AG09319 (cell line): ENCODE measurements at regions not wholly inside any gene's neighbourhood (a gene's known extent, or its start where the extent isn't known, plus 50 kb on each side); places are given as distances from the start of the nearest gene placed in this dataset.

Source experiments
- DNase-seq: peaks from one replicate; pipeline ENCODE4 v3.0.0-alpha.2; 2010; ENCODE audit warnings: low read depth; ENCODE audit errors: extremely low read depth
- TF ChIP-seq, protein P1 (sequence below): IDR thresholded peaks from 2 replicates; pipeline ENCODE4 v1.5.1; 2011; ENCODE audit warnings: low read depth, mild to moderate bottlenecking, inconsistent platforms, low read length, moderate library complexity

DNA sequence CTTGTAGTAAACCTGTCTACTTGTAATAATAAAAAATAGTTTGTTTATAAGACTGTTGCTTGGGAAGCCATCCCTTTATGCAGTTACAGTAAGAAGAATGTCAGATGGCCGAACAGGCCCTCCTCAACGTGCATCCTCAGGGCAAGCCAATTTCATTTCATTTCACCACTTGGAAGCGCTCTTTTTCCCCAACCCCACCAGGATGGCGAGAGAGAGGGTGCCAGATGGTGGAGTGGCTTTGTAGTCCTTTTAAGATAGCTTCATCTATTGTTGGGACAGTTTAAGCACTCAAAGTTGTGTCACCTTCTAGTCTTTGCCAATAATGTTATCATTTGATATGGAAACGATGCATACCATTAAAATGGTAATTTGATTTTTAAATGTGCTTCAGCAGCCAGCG, 356.3 kb upstream of the CAMK1G start:
- no peak for DNase-seq
- TF ChIP-seq, protein P1, sequence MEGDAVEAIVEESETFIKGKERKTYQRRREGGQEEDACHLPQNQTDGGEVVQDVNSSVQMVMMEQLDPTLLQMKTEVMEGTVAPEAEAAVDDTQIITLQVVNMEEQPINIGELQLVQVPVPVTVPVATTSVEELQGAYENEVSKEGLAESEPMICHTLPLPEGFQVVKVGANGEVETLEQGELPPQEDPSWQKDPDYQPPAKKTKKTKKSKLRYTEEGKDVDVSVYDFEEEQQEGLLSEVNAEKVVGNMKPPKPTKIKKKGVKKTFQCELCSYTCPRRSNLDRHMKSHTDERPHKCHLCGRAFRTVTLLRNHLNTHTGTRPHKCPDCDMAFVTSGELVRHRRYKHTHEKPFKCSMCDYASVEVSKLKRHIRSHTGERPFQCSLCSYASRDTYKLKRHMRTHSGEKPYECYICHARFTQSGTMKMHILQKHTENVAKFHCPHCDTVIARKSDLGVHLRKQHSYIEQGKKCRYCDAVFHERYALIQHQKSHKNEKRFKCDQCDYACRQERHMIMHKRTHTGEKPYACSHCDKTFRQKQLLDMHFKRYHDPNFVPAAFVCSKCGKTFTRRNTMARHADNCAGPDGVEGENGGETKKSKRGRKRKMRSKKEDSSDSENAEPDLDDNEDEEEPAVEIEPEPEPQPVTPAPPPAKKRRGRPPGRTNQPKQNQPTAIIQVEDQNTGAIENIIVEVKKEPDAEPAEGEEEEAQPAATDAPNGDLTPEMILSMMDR, result no peak

DNA sequence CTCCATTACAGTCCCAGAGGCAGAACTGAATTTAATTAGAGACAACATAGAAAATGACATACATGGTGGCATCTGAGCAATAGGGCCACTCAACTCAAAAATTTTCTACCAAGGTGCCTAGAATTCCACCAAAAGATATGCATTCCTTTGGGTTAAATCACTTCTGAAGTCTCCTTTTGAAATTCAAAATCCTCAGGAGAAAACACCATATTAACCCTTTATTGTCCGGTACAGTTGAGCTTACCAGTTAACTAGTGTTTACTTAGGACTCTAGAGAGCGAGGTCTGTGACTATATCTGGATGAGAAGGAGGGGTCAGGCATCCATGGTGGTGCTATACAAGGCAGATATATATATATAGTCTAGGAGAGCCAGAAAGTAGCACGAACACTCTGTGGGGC, 355.6 kb upstream of the CAMK1G start:
- TF ChIP-seq, protein P1, result no peak
- no peak for DNase-seq

DNA sequence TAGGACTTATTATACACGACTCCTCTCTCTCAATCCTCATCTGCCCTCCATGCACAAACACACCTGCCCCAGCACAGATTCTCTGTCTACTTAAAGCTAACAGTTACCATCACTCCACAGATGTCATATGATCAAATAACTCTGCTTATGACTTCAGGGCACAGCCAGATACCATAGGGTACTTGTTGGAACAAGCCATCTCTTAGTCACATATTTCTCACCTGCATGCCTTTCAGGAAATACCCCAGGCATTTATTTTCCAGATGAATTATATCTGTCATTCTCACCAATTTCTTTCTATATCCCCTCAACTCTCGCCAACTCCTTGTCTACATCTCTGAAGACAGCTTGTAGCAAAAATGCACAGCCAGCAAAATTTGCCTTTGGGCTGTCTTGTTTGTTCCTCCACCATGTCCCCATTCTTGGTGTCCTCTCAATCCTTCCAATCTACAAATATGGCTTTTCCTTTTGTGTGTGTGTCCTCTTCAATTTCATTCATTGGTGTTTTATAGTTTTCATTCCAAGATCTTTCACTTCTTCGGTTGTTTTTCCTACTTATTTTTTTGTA, 353.9 kb upstream of the CAMK1G start:
- DNase-seq, result no peak
- TF ChIP-seq, protein P1, result no peak

DNA sequence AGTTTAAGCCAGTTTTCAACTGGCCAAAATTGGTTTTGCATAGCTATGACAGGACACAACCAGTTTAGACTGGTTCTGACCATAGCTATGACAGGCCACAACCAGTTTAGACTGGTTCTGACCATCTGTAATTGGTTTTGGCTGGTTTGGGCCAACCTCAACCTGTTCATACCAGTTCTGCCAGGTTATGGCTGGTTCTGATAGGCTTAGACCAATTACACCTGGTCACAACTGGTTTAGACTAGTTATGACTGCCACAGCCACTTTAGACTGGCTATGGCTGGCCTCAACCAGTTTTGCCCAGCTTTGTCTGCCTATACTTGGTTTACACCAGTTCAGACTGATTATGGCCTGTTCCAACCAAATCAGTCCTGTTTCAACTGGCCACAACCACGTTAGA, 353.2 kb upstream of the CAMK1G start:
- TF ChIP-seq, protein P1, result no peak

DNA sequence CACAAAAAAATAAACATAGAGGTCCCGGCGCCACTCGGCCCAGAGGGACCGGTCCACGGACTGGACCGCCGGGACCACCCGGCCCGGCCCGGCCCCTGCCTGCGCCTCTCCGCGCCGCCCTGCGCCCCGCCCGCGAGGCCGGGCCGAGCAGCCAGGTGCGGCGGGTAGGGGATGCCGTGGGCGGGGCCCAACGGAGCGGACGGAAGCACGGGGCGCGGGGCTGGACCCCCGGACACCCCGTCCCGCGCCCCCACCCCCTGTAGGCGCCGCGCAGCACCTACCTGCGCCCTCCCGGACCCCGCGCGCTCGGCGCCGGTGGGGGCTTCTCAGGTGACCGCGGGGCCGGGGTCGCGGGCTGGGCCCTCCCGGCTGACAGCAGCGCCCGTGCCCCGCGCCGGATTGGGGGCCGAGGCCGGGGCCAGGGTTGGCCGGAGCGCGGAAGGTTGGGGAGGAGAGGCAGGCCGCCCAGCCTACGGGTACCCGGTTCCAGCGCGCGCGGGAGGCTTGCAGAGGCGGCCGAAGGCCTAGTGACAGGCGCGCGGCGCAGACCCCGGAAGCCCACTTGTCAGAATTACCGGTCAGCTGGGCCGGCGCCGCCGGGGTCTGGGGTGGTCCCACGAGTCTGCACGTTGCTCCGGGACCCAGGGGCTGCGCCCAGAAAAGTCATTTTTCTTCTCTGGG, 351.9 kb upstream of the CAMK1G start:
- DNase-seq, result no peak
- TF ChIP-seq, protein P1, result no peak

More for the DNA sequence above, 353.2 kb upstream of the CAMK1G start:
- no peak for DNase-seq

DNA sequence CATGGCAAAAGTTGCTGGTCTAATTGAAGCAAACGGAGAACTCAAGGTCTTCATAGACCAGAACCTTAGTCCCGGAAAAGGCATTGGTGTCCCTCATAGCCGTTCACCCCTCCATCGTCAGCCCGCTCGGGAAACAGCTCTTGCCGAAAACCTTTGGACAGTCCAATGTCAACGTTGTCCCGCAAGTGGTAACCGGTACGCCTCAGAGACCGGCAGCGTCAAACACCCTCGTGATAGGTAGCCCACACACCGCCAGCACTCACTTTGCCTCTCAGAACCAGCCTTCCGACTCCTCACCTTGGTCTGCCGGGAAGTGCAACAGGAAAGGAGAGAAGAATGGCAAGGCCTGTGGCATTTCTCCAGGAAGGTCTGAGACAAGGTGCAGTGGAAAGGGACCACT, 351.3 kb upstream of the CAMK1G start:
- TF ChIP-seq, protein P1, result no peak
- no peak for DNase-seq

DNA sequence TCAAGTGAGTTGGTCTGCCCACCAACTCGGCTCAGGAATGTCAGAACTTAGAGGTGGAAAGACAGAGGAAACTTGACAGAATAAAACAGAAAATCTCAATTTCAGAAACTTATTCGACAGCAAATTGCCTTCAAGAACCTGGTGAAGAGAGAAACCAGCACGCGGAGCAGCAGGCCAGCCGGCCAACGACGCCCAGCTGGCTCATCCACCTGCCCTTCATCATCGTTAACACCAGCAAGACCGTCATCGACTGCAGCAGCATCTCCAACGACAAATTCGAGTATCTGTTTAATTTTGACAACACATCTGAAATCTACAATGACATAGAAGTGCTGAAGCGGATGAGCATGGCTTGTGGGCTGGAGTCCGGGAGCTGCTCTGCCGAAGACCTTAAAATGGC, 350.8 kb upstream of the CAMK1G start:
- TF ChIP-seq, protein P1, result no peak
- no peak for DNase-seq
